Retina (tissue), 1 donor: ENCODE measurements at regions not wholly inside any gene's neighbourhood (a gene's known extent, or its start where the extent isn't known, plus 50 kb on each side); places are given as distances from the start of the nearest gene placed in this dataset.
A peak's percentile ranks its signal among the peaks of the same experiment; 100 is the strongest.

ENCODE experiments used
- DNase-seq: peaks from one replicate; pipeline ENCODE4 v3.0.0-alpha.2; 2016

- DNase-seq: peak; percentile 26
Measured at GRCh38 chr10:58010073-58010702, 257.5 kb downstream of the IPMK start.

GRCh38 chr10:58003945-58004344, 263.7 kb downstream of the IPMK start:
- no peak for DNase-seq

DNA sequence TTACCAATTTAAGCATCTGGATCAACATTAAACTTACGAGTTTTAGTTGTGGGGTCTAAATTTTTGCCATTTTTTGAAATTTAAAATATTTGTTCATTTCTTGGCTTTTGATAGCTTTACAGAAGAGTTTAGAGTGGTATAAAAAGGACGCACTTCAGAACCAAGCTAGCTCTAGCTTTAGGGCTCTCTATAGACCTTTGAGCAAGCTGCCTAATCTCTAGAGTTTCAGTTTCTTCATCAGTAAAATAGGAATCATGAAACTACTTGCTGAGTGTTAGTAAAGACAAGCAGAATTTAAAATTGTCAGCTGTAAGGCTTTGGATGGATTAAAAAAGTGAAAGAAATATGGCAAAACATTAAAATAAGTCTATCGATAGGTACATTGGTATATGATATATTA, 266.5 kb downstream of the IPMK start:
- DNase-seq: no peak

GRCh38 chr10:57996536-57996935, 271.2 kb downstream of the IPMK start:
- no peak for DNase-seq

GRCh38 chr10:57993302-57993701, 274.4 kb downstream of the IPMK start:
- DNase-seq: no peak

DNA sequence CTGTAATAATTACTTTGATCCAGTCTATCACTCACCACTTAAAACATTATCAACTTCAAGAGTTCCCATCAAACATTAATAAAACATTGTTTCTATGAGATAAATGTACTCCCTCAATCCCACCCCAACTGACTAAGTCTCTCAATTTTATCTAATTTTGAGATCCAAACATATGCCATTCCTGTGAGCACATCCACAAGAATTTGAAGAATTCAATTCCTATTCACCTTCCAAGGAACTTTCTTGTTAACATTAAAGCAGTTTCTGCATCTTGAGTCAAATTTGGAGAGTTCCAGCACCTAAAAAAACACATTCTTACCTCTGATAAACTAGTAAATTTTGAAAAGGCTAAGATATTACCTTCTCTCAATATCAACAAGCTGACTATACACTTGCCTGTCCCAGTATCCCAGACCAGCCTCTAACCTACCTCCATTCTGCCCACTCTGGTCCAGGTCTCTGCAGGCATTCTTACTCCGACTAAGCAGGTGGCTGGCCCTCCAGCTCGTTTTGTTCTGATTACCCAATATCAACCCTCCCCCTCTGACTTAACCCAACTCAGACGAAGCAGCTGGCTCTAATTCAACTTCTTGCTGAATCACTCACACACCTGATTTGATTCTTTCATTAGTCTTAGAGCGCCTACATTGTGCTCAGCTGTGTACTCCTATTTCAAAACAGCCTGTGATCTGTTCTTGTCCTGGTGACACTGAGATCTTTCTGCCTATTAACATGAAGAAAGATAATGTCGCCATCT, 275.2 kb downstream of the IPMK start:
- no peak for DNase-seq

- DNase-seq: no peak
Measured at GRCh38 chr10:57988964-57989363, 278.7 kb downstream of the IPMK start.

- no peak for DNase-seq
Measured at GRCh38 chr10:57987055-57987721, 280.5 kb downstream of the IPMK start.

DNA sequence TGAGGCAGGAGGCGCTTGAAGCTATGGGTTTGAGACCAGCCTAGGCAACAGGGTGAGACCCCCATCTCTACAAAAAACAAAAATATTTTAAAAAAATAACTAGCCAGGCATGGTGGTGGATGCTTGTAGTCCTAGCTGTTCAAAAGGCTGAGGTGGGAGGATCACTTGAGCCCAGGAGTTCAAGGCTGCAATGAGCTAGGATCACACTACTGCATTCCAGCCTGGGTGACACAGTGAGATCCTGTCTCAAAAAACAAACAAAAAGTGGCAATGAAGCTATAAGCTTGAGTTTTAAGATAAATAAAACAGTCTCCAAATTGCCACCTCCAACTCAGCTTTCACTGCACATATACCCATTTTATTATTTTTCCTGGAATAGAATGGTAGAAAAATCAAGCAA, 281.3 kb downstream of the IPMK start:
- DNase-seq: no peak

GRCh38 chr10:57983281-57983791, 284.4 kb downstream of the IPMK start:
- no peak for DNase-seq

DNA sequence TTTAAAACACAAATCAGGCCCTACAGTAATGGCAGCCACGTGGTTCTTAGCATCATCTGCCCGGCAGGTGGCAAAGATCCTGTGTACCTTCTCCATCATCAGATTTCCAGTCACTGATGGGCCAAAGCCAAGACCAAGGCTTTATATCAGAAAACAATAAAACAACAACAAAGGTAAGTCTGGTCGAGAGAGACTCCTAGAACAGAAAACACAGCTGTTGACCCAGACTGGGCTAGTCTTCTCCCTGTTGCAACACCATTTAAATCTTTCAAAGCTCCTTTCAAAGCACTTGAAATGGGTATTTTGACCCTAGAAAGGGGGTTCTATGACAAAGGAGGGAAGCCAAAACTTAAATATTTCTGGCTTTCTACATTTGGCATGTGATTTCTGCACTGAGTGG, 285.6 kb downstream of the IPMK start:
- DNase-seq: no peak

DNA sequence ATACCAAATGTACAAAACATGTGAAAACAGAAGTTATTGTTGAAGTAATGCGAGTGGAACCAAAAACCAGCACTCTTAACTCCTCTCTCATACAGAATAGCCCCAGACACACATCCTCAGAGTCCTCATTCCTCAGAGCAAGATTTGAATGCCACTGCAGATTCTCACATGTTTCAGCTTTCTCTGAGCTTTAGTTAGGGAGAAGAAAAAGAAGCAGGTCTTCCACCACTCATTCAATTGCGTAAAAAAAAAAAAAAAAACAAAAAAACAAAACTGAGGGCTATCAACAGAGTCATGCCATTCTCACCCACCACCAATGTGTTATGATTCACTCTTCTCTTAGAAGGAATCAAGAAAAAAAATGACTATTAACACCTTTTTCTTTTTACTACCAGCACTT, 287.7 kb downstream of the IPMK start:
- DNase-seq: no peak

GRCh38 chr10:57979491-57979890, 288.2 kb downstream of the IPMK start:
- no peak for DNase-seq

DNA sequence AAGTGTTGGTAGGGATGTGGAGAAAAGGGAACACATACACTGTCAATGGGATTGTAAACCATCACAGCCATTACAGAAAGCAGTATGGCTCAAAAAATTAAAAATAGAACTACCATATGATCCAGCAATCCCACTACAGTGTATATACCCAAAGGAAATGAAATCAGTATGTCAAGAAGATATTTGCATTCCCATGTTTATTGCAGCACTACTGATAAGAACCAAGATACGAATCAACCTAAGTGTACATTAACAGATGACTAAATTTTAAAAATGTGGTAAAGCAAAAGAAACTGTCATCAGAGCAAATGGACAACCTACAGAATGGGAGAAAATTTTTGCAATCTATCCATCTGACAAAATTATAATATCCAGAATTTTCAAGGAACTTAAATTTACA, 290.4 kb downstream of the IPMK start:
- no peak for DNase-seq

DNA sequence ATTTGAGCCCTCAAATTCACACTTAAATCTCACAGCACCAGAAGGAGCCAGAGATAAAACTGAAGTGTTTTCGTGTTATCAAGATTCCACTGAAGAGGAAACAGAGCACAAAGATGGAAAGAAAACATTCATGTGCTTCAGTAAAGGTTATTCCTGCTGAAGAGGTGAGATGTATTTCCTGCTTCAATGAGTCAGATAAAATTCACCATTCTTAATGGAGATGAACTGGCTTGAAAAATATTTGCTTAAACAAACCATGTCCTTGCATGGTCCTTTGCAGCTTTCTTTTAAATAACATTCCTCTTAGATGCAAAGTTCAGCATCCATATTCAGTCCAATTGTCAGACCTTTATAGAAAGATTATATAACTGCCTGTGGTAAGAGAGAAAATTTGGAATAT, 294.2 kb downstream of the IPMK start:
- no peak for DNase-seq

DNA sequence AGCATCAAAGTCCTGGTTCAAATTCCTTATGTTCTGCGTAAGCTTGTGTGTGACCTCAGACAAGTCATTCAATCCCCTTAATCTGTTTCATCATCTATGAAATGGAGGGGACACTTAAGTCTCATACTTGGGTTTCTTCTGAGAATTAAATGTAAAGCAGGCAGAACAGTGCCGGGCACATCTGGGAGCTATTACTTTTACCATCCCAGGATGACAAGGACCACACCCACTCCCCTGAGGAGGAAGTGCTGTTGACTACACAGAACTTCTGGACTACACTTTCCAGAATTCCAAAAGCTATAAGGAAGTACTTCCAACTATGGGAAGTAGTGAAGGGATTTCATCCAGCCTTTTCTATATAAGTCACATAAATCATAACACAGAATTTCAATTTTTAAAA, 294.9 kb downstream of the IPMK start:
- DNase-seq: no peak

DNA sequence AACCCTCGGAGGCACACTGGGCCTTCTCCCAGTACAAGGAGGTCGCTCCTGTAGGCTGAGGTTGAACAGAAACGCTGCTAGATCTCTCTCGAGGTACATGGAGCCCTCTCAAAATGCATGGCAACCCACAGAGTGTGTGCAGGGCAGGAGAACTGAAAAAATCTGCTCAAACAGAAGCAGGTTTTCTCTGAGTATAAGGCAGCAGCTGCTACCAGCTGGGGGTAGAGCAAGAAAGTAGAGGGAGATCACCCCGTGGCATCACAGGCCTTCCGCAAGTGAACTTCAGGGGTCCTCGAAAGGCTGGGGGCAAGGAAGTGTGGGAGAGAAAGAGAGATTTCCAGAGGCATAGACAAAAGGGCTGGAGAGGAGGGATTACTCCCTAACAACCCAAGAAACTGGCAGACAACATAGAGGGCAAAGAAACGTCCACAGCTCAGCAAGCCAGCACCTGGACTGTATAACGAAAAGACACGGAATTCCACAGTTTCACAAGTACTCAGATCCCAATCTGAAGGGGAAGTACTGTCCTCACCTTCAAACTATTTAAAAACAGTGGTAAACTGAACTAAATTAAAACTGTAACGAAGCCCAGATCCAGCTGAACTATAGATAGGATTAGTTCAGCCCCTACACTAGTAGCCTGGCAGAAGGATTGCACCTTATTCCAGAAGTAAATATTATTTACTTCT, 299.2 kb downstream of the IPMK start:
- DNase-seq: no peak

GRCh38 chr10:57964351-57964750, 303.3 kb downstream of the IPMK start:
- no peak for DNase-seq

DNA sequence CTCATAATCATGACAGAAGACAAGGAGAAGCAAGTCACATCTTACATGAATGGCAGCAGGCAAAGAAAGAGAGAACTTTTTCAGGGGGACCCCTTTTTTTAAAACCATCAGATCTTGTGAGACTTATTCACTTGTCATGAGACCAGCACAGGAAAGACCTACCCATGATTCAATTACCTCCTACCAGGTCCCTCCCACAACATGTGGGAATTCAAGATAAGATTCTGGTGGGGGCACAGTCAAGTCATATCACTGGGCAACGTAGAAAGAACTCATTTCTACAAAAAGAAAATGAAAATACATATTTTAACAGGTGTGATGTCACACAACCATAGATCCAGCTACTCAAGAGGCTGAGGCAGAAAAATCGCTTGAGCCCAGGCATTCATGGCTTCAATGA, 304.1 kb downstream of the IPMK start:
- no peak for DNase-seq

DNA sequence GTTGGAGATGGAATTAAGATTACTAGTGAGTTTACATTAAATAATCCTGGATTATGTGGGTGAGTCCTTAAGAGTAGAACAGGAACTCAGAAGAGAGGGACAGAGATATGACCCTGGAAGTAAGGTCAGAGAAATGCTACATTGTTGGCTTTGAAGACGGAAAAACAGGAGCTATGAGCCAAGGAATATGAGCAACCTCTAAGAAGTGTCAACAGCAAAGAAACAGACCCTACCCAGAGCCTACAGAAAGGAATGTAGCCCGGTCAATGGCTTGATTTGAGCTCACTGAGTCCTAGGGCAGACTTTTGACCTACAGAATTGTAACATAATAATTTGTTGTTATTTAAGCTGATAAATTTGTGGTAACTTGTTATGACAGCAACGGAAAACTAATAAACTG, 304.9 kb downstream of the IPMK start:
- no peak for DNase-seq

DNA sequence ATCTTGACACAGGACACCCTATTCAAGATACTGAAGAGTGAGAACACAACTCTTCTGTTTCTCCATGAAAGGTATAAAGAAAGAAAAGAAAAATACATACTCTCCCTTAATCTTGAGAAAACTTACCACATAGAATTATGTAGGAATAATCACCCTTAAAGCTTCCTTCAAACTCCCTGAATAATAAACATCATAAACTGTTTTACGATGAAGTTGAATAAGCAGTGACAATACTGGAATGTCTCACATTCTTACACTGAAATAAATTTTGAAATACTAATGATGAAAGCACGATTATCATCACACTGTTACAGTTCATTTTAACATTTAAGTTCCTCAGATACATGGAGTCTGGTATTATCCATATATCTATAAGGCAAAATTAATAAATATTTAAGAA, 306.2 kb downstream of the IPMK start:
- DNase-seq: no peak

GRCh38 chr10:57960406-57960805, 307.3 kb downstream of the IPMK start:
- no peak for DNase-seq

DNA sequence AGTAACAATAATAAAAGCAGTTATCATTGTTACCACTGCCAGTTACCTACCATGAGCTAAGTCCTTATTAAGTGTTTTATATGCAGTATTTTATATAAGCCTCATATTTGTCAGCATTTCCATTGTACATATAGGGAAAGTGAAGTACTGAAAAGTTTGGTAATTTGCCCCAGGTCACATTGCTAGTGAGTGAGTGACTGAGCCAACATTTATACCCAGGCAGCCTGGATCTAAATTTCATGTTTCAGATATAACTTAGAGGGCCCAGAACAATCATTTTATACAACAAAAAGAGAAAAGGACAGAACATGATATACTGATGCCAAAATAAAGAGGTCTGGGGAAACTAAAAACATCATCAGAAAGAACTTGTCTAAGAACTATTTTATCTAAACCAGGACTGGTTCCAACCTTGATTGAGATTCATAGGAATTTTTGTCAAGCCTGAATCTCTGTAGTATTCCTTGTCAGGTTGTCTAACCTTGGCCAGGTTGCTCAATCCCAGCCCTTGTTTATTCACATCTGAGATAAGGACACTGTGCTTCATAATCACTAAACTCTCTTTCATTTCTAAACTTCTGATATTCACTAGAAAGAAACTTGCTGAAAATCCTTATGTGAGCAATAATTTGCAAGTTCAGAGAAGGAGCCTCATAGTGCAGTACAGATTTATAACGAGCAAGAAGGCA, 308.2 kb downstream of the IPMK start:
- DNase-seq: no peak
